ENCODE measurements at regions not wholly inside any gene's neighbourhood (a gene's known extent, or its start where the extent isn't known, plus 50 kb on each side); places are given as distances from the start of the nearest gene placed in this dataset.

DNA sequence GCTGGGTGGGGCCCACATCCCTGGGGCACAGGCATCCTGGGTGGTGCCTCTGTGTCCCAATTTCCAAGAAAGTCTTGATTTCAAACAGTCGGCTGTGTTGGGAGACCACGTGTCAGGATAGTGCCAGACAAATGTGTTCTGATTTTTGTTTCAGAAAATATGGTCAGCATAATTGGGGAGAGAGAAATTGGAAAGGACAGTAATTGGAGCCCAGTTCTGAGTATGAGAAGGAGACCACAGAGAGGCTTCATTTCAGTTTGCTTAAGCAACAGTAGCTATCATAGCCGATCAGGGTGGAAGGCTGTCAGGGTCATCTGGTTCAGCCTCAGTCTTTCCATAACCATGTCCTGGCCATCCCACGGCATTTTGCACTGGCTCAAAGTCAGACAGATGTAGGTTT lies 220.7 kb downstream of the CDC5L start:
- no peak for DNase-seq (ENCODE audit: low spot score)

DNA sequence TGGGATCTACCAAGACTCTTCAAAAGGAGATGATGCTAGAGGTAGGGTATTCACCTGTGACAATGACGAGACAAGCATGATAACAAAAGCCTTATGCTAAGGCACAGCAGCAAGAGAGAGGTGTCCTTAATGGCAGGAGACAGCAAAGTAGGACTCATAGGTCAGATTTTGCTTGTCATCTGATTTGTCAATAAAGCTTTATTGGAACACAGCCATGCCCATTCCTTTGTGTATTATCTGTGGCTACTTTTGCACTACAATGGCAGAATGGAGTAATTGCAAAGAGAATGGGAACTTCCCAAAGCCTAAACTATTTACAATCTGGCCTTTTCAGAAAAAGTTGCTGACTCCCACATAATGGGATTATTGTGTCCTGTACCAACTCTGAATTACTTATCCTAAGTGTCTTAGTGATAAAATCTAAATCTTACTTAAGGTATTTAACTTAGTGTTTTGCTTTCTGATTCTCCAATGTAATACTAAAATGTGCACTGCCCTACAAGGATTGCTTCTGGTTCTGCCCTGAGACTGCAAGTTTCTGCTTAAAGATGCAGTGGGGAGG lies 221.6 kb downstream of the CDC5L start:
- DNase-seq (ENCODE audit: low spot score) = no peak

DNA sequence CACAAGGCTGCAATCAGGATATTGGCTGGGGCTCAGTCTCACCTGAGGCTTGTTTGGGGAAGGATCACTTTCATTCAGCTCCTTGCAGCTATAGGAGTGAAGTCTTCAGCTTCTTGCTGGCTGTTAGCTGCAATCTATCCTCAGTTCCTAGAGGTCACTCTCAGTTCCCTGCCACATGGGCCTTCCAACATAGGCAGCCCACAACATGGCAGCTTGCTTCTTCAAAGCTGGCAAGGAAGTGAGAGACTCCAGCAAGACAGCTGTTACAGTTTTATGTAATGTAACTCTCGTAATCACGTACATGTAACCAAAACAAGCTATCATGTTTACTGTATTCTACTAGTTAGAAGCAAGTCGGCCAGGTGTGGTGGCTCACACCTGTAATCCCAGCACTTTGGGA lies 226.9 kb downstream of the CDC5L start:
- DNase-seq (ENCODE audit: low spot score) = no peak

GRCh38 chr6:44615621-44616020 lies 228.1 kb downstream of the CDC5L start:
- DNase-seq (ENCODE audit: low spot score) = no peak

DNA sequence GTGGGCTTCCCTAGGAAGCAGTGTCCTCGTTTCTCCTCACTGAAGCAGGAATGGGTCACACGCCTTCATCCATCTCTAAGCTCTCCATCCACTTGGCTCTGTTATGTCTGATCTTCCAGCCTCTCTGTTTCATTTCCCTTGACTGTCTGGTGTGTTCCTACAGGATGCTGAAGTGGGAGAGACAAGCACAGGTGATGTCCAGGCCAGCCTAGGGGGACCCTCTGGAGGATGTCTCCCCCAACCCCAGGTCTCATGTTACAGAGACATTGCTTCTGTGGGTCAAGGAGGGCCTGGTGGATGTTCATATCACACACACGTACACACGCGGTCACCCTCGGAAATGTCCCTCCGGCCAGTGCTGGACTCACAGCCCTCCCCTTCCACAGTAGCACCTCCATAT lies 229.9 kb downstream of the CDC5L start:
- no peak for DNase-seq (ENCODE audit: low spot score)

GRCh38 chr6:44618371-44618770 lies 230.9 kb downstream of the CDC5L start:
- DNase-seq (ENCODE audit: low spot score) = no peak

DNA sequence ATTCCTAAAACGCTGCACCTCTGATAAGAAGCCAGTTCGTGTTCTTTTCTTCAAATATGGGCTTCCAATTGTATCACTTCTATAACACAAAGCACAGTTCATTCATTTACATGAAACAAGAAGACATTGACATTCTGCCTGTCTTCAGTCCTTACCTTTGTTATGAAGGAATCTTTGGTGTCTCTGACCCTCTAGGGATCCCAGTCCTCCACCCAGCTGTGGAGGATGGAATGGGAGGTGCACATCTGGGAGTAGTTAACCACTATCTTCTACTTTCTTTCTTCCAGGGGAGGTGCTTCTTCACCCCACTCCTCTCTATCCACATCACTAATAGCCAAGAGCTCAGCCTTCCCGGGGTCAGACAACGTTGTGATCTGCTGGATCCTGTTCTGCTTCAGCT lies 233.4 kb downstream of the CDC5L start:
- DNase-seq (ENCODE audit: low spot score) = no peak

DNA sequence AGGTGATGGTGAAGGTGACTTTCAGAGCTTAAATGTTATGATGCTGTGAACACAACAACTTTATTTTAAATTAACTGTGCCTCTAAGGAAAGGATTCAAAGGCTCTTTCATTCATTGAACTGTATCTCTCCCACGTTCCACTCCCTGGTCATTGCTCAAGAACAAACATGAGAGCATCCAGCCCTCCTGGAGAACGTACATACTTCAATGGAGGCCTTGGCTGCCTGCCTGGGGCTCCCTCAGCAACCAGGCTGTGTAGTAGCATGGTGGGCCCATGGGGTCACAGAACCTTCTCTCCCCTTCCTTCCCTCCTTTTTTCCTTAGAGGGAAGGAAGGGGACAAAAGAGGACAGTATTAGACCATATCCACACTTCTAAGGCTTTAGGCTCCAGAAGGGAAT lies 234.3 kb downstream of the CDC5L start:
- no peak for DNase-seq (ENCODE audit: low spot score)

DNA sequence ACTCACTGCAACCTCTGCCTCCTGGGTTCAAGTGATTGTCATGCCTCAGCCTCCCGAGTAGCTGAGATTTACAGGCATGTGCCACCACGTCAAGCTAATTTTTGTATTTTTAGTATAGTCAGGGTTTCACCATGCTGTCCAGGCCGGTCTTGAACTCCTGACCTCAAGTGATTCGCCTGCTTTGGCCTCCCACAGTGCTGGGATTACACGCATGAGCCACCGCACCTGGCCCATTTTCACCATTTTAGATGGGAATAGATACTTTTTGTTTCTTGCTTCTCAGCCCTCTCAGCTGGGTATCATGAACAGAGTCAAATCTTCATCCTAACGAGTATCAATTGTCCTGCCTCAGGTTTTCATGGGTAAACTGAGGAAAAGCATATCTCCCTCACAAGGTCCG lies 235.0 kb downstream of the CDC5L start:
- DNase-seq (ENCODE audit: low spot score) = no peak

GRCh38 chr6:44622956-44623355 lies 235.4 kb downstream of the CDC5L start:
- DNase-seq (ENCODE audit: low spot score) = no peak

DNA sequence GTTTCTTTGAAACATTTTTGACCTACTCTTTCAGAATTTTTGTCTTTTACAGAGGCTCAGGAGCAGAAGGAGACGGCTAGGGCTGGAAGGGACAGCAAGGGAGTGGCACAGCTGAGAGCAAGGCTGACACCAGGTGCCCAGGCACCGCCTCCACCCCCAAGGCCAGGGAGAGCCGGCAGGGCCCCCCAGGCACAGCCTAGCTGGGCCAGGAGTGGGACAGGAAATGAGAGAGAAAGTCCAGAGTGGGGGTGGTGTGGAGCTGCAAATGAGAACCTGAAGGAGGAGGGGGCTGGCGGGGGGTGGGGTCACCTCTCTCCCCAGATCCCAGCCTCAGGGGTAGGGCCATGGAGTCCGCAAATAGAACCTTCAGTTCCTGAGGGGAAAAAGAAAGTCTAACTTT lies 236.7 kb downstream of the CDC5L start:
- DNase-seq (ENCODE audit: low spot score) = no peak

DNA sequence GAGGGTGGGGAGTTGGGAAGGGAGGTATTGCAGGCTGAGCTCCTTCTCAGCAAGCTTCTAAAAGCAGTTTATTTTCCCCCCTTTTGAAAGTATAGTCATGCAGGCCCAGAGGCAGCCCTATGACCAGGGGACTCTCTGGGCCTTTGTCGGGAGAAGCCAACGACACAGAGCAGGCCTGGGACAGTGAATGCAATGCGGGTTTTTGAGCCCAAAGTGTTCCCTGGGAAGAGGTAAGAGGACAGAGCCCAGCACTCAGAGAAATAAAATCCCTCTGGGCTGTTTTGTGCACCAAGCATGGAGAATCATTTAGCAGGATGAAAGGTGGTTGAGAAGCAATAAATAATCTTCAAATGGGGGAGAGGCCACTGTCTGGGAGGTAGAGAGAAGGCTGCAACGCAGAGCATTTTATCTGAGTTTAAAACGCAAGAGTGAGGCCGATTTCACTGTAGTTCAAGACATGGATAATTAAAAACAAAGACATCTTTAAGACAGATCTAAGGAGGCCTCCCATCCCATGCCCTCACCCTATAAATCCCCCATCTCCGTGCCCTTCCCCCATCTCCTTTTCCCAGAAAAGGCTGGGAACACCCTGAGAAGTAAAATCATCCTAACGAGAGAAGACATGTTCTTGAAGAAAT lies 237.5 kb downstream of the CDC5L start:
- no peak for DNase-seq (ENCODE audit: low spot score)

DNA sequence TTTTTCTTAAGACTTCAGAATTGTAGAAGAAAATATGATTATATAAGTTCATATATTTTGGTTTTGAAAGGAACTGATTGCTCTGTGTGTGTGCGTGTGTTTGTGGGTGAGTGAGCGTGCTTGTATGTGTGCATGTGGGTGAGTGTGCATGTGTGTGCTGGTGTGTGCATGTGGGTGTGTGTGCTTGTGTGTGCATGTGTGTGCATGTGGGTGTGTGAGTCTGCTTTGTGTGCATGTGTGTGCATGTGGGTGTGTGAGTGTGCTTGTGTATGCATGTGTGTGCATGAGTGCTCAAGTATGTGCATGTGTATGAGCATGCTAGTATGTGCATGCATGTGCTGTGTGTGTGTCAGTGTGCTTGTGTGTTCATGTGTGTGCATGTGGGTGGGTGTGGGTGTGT lies 238.5 kb downstream of the CDC5L start:
- DNase-seq (ENCODE audit: low spot score) = no peak

- DNase-seq (ENCODE audit: low spot score) = no peak
These were observed 239.1 kb downstream of the CDC5L start for GRCh38 chr6:44626616-44627015.

GRCh38 chr6:44627091-44627882 lies 239.8 kb downstream of the CDC5L start:
- no peak for DNase-seq (ENCODE audit: low spot score)

DNA sequence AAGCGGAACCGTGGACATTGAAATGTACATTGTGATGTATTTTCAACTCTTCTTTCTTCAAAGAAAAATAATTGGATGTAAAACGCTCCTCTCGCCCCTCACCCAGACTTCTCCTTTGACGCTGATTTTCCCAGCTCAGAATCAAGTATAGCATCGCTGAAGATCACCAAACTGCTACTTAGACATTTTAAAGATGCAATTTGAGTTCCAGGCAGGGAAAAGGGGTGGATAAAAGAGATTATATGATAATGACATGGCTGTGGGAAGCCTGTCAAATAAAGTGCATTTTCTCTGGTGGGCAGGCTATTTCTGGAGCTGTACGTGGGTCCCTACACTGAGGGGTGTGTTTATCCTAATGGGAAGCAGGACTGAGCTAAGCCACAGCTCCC lies 240.4 kb downstream of the CDC5L start:
- no peak for DNase-seq (ENCODE audit: low spot score)

DNA sequence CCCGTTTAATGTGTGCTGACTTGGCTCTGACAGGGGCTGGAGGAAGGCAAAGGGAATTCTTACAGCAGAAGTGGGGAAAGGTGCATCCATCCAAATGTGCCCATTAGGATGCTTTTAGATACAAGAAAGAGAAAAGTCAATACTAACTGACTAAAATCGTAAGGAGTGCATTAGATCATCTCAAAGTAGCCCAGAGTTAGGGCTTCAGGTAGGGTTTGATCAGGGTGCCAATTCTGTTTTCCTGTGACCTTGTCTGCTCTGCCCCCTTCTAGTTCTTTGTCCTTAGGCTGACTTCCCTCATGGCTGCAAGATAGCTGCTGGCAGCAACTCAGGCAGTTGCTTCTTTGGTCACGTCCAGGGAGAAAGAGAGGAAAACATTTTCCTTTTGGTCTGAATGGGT lies 240.8 kb downstream of the CDC5L start:
- no peak for DNase-seq (ENCODE audit: low spot score)

GRCh38 chr6:44629636-44630035 lies 242.1 kb downstream of the CDC5L start:
- DNase-seq (ENCODE audit: low spot score) = no peak

DNA sequence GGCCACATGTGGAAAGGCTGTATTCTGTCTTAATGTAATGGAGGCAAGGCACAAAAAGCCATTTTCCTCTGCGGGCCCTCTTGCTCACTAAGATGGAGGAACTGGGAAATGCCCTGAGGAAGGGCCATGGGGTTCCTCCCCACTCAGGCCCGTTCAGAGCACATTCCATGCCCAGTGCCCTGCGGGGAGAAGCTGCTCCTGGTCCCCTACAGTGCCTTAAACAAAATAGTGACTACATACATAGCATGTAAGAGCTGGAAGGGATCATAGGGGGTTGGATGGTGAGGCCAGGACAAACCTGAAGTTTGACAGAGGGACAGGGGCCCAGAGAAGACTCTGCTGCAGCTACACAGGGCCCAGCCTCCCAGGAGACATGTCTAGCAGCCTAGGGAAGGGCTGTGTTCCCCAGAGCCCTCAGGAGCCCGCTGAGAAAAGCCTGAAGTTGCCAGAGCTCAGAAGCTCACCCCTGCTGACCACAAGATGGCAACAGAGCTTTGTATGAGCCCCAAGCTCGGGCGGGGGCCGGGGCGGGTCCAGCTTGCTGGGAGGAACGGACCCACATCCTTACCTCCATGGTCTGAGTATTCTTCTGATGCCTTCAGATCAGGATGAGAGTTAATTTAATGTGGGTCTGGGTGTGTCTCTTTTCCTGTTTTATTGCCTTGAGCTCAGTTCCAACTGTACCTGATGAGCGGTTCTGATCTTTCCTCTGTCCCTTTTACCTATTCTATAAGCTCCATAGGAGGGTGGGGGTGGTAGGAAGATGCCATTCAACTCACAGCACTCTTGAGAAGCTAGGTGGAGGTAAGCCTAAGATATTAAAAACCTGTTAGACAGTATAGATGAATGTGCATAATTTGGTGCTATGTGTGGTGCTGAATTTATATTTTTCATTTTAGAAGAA lies 242.9 kb downstream of the CDC5L start:
- no peak for DNase-seq (ENCODE audit: low spot score)

GRCh38 chr6:44631968-44632367 lies 244.5 kb downstream of the CDC5L start:
- no peak for DNase-seq (ENCODE audit: low spot score)

DNA sequence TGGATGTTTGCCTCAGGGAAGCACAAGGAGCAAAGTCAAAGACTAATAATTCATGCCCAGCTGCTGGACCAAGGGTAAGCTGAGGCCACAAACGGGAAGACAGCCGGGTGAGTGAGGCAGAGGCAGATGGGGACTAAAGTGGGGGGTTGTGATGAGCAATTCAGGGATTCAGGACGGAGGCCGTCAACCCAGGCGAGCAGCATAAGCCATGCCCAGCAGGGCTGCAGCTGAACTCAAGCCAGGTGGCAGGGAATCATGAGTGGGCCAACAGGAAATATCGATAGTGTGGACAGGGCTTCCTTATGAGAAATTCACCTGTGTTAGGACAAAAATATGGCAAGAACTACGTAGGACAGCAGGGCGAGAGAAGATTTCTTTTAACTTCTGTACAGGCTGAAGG lies 246.8 kb downstream of the CDC5L start:
- DNase-seq (ENCODE audit: low spot score) = no peak

- no peak for DNase-seq (ENCODE audit: low spot score)
These were observed 248.0 kb downstream of the CDC5L start for GRCh38 chr6:44635486-44635885.
